Mesothelial cell of epicardium (in vitro differentiated cells): ENCODE measurements at regions not wholly inside any gene's neighbourhood (a gene's known extent, or its start where the extent isn't known, plus 50 kb on each side); places are given as distances from the start of the nearest gene placed in this dataset.

ENCODE experiments used
- DNase-seq, 2 experiments: peaks; one replicate each; pipeline ENCODE4 v3.0.0; 2021; ENCODE audit warnings: low spot score in 2 of 2; ENCODE audit not compliant: unreplicated experiment in 2 of 2
- H3K27ac Mint-ChIP-seq: 2 replicates; pipeline ENCODE4 v1.8.0; 2021; ENCODE audit warnings: mixed read lengths
- H3K27me3 Mint-ChIP-seq: 2 replicates; pipeline ENCODE4 v1.8.0; 2021; ENCODE audit warnings: low read depth, mixed read lengths
- H3K36me3 Mint-ChIP-seq: 2 replicates; pipeline ENCODE4 v1.8.0; 2021; ENCODE audit warnings: mixed read lengths
- H3K4me1 Mint-ChIP-seq: 2 replicates; pipeline ENCODE4 v1.8.0; 2021; ENCODE audit warnings: mixed read lengths
- H3K4me3 Mint-ChIP-seq: 2 replicates; pipeline ENCODE4 v1.8.0; 2021; ENCODE audit warnings: mild to moderate bottlenecking, moderate library complexity, mixed read lengths
- H3K9me3 Mint-ChIP-seq: 2 replicates; pipeline ENCODE4 v1.8.0; 2021; ENCODE audit warnings: mixed read lengths
- TF ChIP-seq, protein P1 (sequence below): fragments of 200-600 bp; sonication (generic); IDR thresholded peaks from one replicate; pipeline ENCODE4 v1.5.0; 2021; ENCODE audit warnings: antibody characterized with exemption; ENCODE audit not compliant: unreplicated experiment

GRCh38 chr16:26666486-26666885 is 400.2 kb upstream of the C16orf82 start:
- H3K4me1 Mint-ChIP-seq = peaks cover 10% of the 10 kb centered on the region
- H3K9me3 Mint-ChIP-seq = peaks cover 6% of the 10 kb centered on the region
- no peaks in the 10 kb centered on the region for H3K36me3 Mint-ChIP-seq
- H3K27ac Mint-ChIP-seq = no peak overlapping the region
- DNase-seq = no peak
- H3K4me3 Mint-ChIP-seq = no peak overlapping the region
- peaks cover 14% of the 10 kb centered on the region for H3K27me3 Mint-ChIP-seq
- TF ChIP-seq, protein P1, sequence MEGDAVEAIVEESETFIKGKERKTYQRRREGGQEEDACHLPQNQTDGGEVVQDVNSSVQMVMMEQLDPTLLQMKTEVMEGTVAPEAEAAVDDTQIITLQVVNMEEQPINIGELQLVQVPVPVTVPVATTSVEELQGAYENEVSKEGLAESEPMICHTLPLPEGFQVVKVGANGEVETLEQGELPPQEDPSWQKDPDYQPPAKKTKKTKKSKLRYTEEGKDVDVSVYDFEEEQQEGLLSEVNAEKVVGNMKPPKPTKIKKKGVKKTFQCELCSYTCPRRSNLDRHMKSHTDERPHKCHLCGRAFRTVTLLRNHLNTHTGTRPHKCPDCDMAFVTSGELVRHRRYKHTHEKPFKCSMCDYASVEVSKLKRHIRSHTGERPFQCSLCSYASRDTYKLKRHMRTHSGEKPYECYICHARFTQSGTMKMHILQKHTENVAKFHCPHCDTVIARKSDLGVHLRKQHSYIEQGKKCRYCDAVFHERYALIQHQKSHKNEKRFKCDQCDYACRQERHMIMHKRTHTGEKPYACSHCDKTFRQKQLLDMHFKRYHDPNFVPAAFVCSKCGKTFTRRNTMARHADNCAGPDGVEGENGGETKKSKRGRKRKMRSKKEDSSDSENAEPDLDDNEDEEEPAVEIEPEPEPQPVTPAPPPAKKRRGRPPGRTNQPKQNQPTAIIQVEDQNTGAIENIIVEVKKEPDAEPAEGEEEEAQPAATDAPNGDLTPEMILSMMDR = no peak

- DNase-seq = no peak
- H3K9me3 Mint-ChIP-seq = peaks cover 6% of the 10 kb centered on the region
- H3K4me1 Mint-ChIP-seq = peaks cover 10% of the 10 kb centered on the region
- TF ChIP-seq, protein P1 = no peak
- no peak overlapping the region for H3K4me3 Mint-ChIP-seq
- H3K27ac Mint-ChIP-seq = no peak overlapping the region
- H3K27me3 Mint-ChIP-seq = peaks cover 9% of the 10 kb centered on the region
- no peaks in the 10 kb centered on the region for H3K36me3 Mint-ChIP-seq
Observed at GRCh38 chr16:26667307-26667706, 399.4 kb upstream of the C16orf82 start.

- H3K27ac Mint-ChIP-seq = peak overlapping the region; percentile 27
- H3K9me3 Mint-ChIP-seq = peaks cover 6% of the 10 kb centered on the region
- no peak overlapping the region for H3K4me3 Mint-ChIP-seq
- H3K4me1 Mint-ChIP-seq = peaks cover 10% of the 10 kb centered on the region
- H3K36me3 Mint-ChIP-seq = no peaks in the 10 kb centered on the region
- TF ChIP-seq, protein P1 = no peak
- H3K27me3 Mint-ChIP-seq = peaks cover 8% of the 10 kb centered on the region
- DNase-seq = no peak
Observed at GRCh38 chr16:26668026-26668425, 398.7 kb upstream of the C16orf82 start.

- Mint-ChIP-seq H3K27ac (no peak overlapping the region), H3K27me3 (peaks cover 7% of the 10 kb centered on the region), H3K9me3 (peaks cover 10% of the 10 kb centered on the region), H3K36me3 (no peaks in the 10 kb centered on the region), H3K4me3 (no peak overlapping the region), H3K4me1 (peaks cover 10% of the 10 kb centered on the region)
- no peak for DNase-seq
- TF ChIP-seq, protein P1 = no peak
Observed at GRCh38 chr16:26672206-26672605, 394.5 kb upstream of the C16orf82 start.

- no peak for DNase-seq
- Mint-ChIP-seq H3K36me3 (no peaks in the 10 kb centered on the region), H3K4me3 (no peak overlapping the region), H3K27ac (no peak overlapping the region), H3K27me3 (peaks cover 8% of the 10 kb centered on the region), H3K9me3 (peaks cover 10% of the 10 kb centered on the region), H3K4me1 (peaks cover 6% of the 10 kb centered on the region)
- TF ChIP-seq, protein P1 = no peak
Observed at GRCh38 chr16:26673011-26673410, 393.7 kb upstream of the C16orf82 start.

DNA sequence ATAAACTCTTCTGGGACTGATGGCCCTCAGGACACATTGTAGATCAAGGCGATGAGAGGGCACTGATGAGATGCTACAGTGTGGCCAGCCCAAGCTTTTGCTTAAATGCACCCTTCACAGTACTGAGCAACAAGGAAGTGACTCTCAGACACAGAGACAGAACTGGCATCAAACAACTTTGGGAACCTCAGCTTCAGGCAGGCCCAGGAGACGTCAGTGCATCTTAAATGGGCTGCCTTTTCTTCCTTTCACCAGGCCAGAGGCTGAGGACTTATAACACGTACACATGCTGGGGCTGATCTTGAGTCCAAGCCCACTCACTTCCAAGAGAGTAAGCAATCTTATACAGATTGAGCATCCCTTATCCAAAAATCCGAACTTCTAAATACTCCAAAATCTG is 386.1 kb upstream of the C16orf82 start:
- DNase-seq = no peak
- H3K27ac Mint-ChIP-seq = no peak overlapping the region

More for the DNA sequence above, 386.1 kb upstream of the C16orf82 start:
- peaks cover 5% of the 10 kb centered on the region for H3K9me3 Mint-ChIP-seq
- H3K4me3 Mint-ChIP-seq = no peak overlapping the region
- H3K27me3 Mint-ChIP-seq = peaks cover 16% of the 10 kb centered on the region
- H3K4me1 Mint-ChIP-seq = no peaks in the 10 kb centered on the region
- H3K36me3 Mint-ChIP-seq = no peaks in the 10 kb centered on the region
- TF ChIP-seq, protein P1 = no peak
